Prostate gland (tissue), 2 donors: ENCODE measurements at regions not wholly inside any gene's neighbourhood (a gene's known extent, or its start where the extent isn't known, plus 50 kb on each side); places are given as distances from the start of the nearest gene placed in this dataset.

ENCODE experiments used
- DNase-seq: peaks from one replicate; pipeline ENCODE4 v3.0.0-alpha.2; 2019; ENCODE audit warnings: low spot score
- H3K27ac ChIP-seq, 2 donors: fragments of 200-600 bp; sonication (generic); 2 replicates each; pipeline ENCODE4 v1.5.1; 2017 to 2019
- H3K27me3 ChIP-seq: fragments of 200-600 bp; sonication (generic); replicated peaks from 2 replicates; pipeline ENCODE4 v1.5.1; 2019; ENCODE audit not compliant: insufficient read depth
- H3K36me3 ChIP-seq, 2 donors: fragments of 200-600 bp; sonication (generic); 1 replicate in 1 of 2; 2 replicates in 1 of 2; pipeline versions ENCODE4 v1.5.1 to v1.8.1; 2017 to 2019
- H3K4me1 ChIP-seq: fragments of 200-600 bp; sonication (generic); replicated peaks from 2 replicates; pipeline ENCODE4 v1.5.1; 2019
- H3K4me3 ChIP-seq, 2 donors: fragments of 200-600 bp; sonication (generic); 2 replicates each; pipeline ENCODE4 v1.5.1; 2017 to 2019
- H3K9me3 ChIP-seq: fragments of 200-600 bp; sonication (generic); 2 replicates; pipeline ENCODE4 v1.5.1; 2017
- POLR2A ChIP-seq: fragments of 450-650 bp; IDR thresholded peaks from one replicate; pipeline ENCODE4 v1.6.1; 2016; ENCODE audit warnings: antibody characterized with exemption, mild to moderate bottlenecking
- POLR2AphosphoS5 ChIP-seq: sonication (generic); formaldehyde crosslinking; IDR thresholded peaks from one replicate; pipeline ENCODE4 v1.6.1; 2017; ENCODE audit warnings: antibody characterized with exemption
- WGBS: methylation state at CpG from one replicate; pipeline ENCODE4 v1.1.5; 2018; 5-methylcytosine and 5-hydroxymethylcytosine counted together
- intact Hi-C: fragments of 100-400 bp; cut with DNase I; formaldehyde crosslinking; loops from one replicate; pipeline ENCODE4 v1.14.2; 2022
- TF ChIP-seq, protein P1 (sequence below), 4 experiments: fragments of 200-600 bp in 2 of 4; fragments of 450-650 bp in 2 of 4; sonication (generic) in 2 of 4; IDR thresholded peaks; 1 replicate in 3 of 4; 2 replicates in 1 of 4; pipeline ENCODE4 v1.5.1; 2016 to 2019; ENCODE audit warnings: antibody characterized with exemption in 4 of 4, mild to moderate bottlenecking in 2 of 4, moderate library complexity in 2 of 4

GRCh38 chr21:18191139-18191538, 53.5 kb upstream of the CHODL start:
- Histone ChIP-seq H3K4me1 (no peaks in the 10 kb centered on the region), H3K9me3 (no peaks in the 10 kb centered on the region), H3K36me3 (no peaks in the 10 kb centered on the region), H3K4me3 (no peak overlapping the region), H3K27ac (no peak overlapping the region), H3K27me3 (no peaks in the 10 kb centered on the region)
- TF ChIP-seq POLR2A (no peak), POLR2AphosphoS5 (no peak)
- TF ChIP-seq, protein P1, sequence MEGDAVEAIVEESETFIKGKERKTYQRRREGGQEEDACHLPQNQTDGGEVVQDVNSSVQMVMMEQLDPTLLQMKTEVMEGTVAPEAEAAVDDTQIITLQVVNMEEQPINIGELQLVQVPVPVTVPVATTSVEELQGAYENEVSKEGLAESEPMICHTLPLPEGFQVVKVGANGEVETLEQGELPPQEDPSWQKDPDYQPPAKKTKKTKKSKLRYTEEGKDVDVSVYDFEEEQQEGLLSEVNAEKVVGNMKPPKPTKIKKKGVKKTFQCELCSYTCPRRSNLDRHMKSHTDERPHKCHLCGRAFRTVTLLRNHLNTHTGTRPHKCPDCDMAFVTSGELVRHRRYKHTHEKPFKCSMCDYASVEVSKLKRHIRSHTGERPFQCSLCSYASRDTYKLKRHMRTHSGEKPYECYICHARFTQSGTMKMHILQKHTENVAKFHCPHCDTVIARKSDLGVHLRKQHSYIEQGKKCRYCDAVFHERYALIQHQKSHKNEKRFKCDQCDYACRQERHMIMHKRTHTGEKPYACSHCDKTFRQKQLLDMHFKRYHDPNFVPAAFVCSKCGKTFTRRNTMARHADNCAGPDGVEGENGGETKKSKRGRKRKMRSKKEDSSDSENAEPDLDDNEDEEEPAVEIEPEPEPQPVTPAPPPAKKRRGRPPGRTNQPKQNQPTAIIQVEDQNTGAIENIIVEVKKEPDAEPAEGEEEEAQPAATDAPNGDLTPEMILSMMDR (IDR thresholded peaks at IDR 0.05), result no peak
- DNase-seq, result no peak
- intact Hi-C loops, result no loop called here

GRCh38 chr21:18178509-18178908, 66.1 kb upstream of the CHODL start:
- no peaks in the 10 kb centered on the region for H3K27me3 ChIP-seq
- no peaks in the 10 kb centered on the region for H3K4me1 ChIP-seq
- no peaks in the 10 kb centered on the region for H3K36me3 ChIP-seq
- intact Hi-C loops, result no loop called here
- H3K9me3 ChIP-seq, result no peaks in the 10 kb centered on the region
- no peak overlapping the region for H3K27ac ChIP-seq
- no peak overlapping the region for H3K4me3 ChIP-seq
- TF ChIP-seq POLR2A (no peak), POLR2AphosphoS5 (no peak)
- TF ChIP-seq, protein P1 (IDR thresholded peaks at IDR 0.05), result no peak
- DNase-seq, result no peak

DNA sequence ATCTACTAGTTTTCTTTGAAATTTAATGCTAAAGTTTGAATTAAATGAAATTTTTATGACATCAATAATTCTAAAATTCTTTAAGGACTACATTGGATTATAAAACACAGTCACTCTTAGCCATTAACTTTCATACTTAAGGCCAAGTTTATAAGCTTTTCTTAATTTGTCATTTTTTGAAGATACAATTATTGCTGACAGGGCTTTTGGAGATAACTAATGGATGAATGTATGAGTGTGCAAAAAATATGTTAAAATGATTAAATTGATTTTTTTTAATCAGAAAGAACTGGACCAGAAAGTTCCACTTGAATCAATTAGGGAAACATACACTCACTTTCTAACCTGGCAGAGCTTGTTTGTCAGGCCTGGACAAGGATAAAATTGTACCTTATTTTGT, 70.3 kb upstream of the CHODL start:
- Histone ChIP-seq H3K36me3 (no peaks in the 10 kb centered on the region), H3K9me3 (no peaks in the 10 kb centered on the region), H3K4me1 (no peaks in the 10 kb centered on the region), H3K27ac (no peak overlapping the region), H3K27me3 (no peaks in the 10 kb centered on the region), H3K4me3 (no peak overlapping the region)
- intact Hi-C loops, result no loop called here
- DNase-seq, result no peak
- TF ChIP-seq, protein P1 (IDR thresholded peaks at IDR 0.05), result no peak
- TF ChIP-seq POLR2A, result no peak

- no peaks in the 10 kb centered on the region for H3K36me3 ChIP-seq
- no peak overlapping the region for H3K4me3 ChIP-seq
- intact Hi-C loops, result no loop called here
- WGBS, result 85% methylated on average over 1 of the region's 2 CpGs
- no peaks in the 10 kb centered on the region for H3K27me3 ChIP-seq
- no peak for DNase-seq
- H3K27ac ChIP-seq, result no peak overlapping the region
- H3K9me3 ChIP-seq, result no peaks in the 10 kb centered on the region
- TF ChIP-seq POLR2A, result no peak
- TF ChIP-seq, protein P1 (IDR thresholded peaks at IDR 0.05), result no peak
- no peak for TF ChIP-seq POLR2AphosphoS5
- no peaks in the 10 kb centered on the region for H3K4me1 ChIP-seq
These were observed 73.8 kb upstream of the CHODL start for GRCh38 chr21:18170829-18171228.

DNA sequence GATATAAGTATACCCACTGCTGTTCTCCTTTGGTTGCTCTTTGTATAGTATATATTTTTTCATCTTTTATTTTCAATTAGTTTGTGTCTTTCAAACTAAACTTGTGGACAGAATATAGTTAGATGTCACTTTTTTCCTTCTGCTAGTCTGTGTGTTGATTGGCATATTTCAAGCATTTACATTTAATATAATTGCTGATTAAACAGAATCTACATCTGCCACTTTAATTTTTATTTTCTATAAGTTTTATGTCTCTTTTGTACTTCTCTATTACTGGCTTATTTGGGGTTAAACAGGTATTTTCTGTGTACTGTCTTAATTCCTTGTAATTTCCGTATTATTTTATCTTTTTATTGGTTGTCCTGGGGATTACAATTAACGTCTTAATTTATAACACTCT, 74.4 kb upstream of the CHODL start:
- H3K4me1 ChIP-seq, result no peaks in the 10 kb centered on the region
- H3K27ac ChIP-seq, result no peak overlapping the region
- H3K4me3 ChIP-seq, result no peak overlapping the region
- WGBS, result 80% methylated on average over 2 of the region's 2 CpGs
- TF ChIP-seq POLR2A, result no peak
- TF ChIP-seq POLR2AphosphoS5, result no peak
- TF ChIP-seq, protein P1 (IDR thresholded peaks at IDR 0.05), result no peak
- no peak for DNase-seq
- no peaks in the 10 kb centered on the region for H3K27me3 ChIP-seq
- H3K36me3 ChIP-seq, result no peaks in the 10 kb centered on the region
- no peaks in the 10 kb centered on the region for H3K9me3 ChIP-seq
- intact Hi-C loops, result no loop called here
